GM18511 (cell line): ENCODE measurements at regions not wholly inside any gene's neighbourhood (a gene's known extent, or its start where the extent isn't known, plus 50 kb on each side); places are given as distances from the start of the nearest gene placed in this dataset.
A peak's percentile ranks its signal among the peaks of the same experiment; 100 is the strongest.

ENCODE experiments used
- ATAC-seq: cut with Tn5 transposase; IDR thresholded peaks from one replicate; pipeline ENCODE4 v1.9.1; 2021; ENCODE audit warnings: mild to moderate bottlenecking, moderate library complexity; ENCODE audit not compliant: unreplicated experiment

- ATAC-seq = no peak
Observed at GRCh38 chr11:15793043-15793996, 563.0 kb downstream of the SOX6 start.

DNA sequence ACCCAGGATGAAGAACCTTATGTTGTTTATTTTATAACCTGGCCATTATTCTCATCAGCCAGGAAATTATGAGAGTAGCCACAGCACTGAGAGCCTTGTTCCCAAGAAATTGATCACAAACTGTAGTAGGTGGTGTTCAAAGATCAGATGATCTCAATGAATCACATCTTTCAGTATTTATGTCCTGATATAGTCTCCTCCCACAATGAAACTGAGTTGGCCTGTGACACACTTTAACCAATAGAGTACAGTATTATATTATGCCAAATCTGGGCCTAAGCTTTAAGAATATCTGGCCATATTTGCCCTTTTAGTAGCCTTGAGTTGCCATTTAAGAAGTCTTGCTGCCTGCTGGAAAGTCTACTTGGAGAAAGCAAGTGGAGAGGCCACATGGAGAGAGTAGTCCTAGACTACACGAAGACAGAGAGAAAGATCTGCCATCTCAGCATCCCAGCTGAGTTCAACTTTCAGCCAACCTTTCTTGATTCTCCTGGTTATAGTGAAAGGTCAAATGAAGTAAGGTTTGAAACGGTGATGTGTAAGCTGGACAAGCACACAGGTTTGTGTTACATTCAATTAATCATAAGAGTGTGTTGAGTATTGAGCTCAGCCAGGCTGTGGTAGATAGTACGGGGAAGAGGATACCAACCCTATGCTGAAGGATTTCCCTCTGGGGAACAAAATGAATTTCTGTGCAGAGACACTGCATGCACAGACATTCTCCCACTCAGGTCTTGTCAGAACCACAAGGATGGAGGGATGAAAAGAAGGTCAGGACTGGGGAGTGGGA, 561.8 kb downstream of the SOX6 start:
- no peak for ATAC-seq

DNA sequence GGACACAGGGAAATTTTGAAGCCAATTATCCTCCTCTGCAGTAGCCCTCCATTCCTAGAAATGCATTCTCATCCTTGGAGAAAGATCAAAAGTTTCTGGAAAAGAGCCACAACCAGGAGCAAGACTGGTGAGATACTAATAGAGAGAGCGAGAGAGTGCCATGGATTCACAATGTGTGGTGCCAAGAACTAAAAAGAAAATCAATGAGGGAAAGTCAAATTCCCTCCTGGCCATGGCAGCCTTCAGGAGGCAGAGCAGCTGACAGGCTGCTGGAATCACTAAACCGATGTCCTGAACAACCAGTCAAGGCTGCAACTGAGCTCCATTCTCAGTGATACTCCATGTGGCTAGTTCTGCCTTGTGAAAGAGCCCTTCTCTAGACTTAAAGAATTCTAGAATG, 561.0 kb downstream of the SOX6 start:
- ATAC-seq = no peak

DNA sequence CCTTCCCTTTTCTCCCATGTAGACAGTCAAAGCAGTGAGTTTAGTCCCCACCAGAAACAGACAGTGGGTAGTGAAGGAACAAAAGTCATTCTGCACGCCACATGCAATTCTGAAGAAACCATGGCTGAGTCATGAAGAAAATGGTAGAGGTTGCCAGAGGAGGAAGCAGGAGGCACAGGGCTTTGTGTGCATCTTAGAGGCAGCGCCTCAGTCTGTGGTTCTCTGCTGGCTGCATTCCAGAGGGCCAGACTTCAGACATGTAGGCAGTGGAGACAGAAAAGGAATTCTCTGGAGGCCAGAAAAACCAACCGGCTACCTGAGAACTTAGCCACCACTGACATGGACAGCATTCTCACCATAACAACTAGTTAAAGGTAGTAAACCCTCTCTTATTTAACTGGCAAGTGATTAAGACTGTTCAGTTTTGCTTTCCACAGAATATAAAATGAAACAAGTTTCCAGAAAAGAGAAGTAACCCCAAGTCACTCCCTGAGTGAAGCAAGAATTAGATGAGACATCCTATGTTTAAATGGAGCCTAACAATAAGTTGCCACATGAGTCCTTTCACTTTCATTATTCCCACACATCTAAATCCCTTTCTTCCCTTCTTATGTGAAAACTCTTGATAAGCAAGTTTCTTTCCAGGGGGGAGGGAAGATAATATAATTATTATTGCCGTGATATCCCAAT, 556.1 kb downstream of the SOX6 start:
- ATAC-seq = no peak

DNA sequence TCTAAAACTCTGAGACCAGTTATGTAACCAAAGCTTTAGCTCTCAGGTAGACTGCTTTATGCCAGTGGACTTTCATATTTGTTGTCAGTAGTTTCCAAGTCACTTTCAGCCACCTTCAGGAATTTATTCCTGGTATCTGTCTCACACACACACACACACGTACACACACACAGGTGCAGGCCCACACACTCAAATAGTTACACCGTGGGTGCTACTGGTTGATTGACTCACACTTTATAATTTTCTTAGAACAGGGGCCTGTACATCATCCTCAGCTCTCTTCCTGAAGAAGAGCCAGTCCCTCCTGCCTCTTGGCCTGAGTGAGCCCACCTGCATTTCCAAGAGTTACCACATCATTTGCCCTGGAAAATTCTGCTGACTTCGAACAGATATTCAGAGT, 555.2 kb downstream of the SOX6 start:
- no peak for ATAC-seq

GRCh38 chr11:15801616-15802015, 554.7 kb downstream of the SOX6 start:
- ATAC-seq = no peak

DNA sequence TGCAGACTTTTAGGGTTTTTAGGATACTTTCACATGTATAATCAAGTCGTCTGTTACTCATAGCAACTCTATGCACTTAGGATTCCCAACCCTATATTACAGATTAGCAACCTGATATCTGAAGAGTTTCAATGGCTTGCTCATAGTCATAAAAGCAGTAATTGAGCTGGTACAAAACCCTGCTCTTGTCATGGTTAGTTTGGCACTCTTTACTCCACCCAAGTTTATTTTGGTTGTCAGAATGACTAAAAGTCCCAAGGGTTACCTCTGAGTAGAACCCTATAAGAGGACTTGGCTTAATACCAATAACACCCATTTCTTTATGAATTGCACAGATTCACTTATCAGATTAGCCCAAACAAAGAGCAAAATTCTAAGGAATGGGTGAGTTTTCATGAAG, 550.6 kb downstream of the SOX6 start:
- no peak for ATAC-seq

DNA sequence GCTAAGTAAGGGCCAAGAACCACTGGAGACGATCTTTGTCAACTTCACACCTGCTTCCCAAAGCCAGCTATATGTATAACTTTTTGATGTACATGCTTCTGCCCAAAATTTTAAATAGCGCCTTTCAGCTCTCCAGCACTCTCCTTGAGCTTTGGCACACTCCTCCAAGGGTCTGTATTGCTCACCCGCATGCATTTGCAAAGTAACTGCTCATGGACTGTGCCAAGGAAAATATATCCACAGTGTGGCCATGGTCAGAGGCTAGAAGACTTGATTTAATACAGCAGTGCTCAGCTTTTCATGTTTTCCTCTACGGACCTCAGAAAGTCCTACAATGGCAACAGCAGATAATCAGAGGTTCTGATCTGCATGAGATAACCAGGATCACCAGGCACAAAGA, 550.1 kb downstream of the SOX6 start:
- no peak for ATAC-seq

GRCh38 chr11:15807827-15808226, 548.5 kb downstream of the SOX6 start:
- no peak for ATAC-seq

DNA sequence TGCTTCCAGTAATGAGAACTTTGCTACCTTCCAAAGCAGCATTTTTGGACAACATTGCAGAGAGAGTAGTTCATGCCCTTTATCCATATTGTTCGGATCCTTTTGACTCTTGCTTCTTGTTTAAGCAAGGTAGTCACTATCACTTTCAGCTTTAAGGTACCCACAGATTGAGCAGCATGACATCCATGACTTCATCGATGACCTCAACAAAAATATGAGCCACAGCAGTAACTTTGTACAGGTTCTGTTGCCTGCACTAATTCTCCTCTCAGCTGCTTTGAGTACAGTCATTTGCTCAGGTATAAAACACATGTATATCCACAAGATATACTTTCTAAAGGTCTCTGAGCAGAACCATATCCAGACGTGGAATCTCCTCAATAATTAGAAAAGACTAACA, 546.3 kb downstream of the SOX6 start:
- no peak for ATAC-seq

GRCh38 chr11:15810525-15810924, 545.8 kb downstream of the SOX6 start:
- no peak for ATAC-seq

GRCh38 chr11:15815246-15816195, 540.8 kb downstream of the SOX6 start:
- ATAC-seq = no peak

- no peak for ATAC-seq
Observed at GRCh38 chr11:15816260-15816871, 540.0 kb downstream of the SOX6 start.

- ATAC-seq = no peak
Observed at GRCh38 chr11:15817001-15817400, 539.3 kb downstream of the SOX6 start.

DNA sequence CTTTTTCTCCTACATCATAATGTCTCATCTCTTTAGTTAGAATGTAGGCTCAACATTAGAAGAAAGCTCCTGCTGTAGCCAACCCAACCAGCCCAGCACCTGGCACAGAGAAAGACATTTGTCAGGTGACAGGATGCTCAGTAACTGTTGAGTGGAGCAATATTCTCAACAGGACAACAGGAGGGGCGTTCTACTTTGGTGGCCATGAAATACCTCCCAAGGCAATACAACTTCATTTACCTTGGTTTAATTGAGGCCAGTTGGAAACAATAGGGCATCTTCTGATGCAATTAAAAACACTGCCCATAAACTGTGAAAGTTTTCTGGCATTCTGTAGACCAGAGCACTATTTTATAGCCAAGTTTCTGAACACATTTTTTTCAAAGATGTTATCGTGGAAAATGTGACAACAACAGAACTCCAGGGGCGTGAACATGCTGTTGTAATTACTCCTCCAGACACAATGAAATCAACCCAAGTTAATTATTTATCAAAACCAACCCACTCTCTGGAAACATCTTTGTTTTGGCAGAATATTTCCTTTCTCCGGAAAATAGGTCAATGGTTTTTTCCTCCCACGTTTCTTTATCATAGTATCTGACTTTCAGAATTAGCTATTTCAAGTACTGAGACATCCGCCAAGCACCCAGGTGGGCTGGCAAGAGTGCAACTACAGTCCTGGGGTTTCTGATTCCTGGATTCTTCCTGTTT, 538.1 kb downstream of the SOX6 start:
- no peak for ATAC-seq

DNA sequence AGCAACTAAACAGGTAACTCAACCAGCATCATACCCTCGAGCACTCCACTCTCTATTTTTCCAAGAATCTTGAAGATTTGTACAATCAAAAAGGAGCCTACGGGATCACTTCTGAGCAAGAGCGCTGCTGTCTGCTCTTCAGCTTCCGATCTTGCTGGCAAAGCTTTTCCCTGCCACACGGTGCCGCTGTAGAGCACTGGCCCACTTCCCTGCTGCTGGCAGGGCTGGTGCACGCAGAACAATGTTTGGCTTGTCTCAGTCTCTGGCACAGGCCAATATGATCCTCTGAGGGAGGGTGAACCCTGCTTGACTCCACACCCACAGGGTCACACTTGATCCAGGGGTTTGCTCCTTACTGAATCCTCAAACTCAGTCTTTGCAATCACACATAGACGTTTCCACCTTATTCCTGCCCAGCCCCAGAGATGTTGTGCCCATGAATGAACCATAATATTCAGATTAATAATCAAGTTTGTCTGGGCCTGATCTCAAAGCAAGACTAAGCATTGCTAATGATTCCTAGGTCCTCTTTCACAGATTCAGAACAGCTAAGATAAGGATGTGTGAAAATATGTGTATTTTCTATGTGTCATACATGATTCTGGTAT, 536.6 kb downstream of the SOX6 start:
- ATAC-seq = peak; percentile 84

GRCh38 chr11:15821451-15821850, 534.9 kb downstream of the SOX6 start:
- ATAC-seq = no peak

DNA sequence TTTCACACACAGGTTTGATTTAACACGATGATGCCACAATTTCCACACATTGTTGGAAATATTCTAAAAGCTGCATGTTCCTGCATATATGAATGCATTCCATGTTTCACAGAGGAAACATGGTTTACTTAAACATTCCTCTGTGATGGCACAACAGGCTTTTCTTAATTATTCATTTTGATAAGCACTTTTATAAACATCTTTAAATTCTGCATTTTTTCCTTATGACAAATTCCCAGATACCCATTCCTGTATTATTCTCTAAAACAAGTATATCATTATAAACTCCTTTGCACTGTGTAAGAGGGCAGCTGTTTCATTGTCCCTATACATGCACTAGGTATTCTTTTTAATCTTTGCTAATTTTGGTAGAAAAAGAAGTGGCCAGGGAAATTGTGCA, 532.3 kb downstream of the SOX6 start:
- no peak for ATAC-seq
